ENCODE measurements at regions not wholly inside any gene's neighbourhood (a gene's known extent, or its start where the extent isn't known, plus 50 kb on each side); places are given as distances from the start of the nearest gene placed in this dataset.

DNA sequence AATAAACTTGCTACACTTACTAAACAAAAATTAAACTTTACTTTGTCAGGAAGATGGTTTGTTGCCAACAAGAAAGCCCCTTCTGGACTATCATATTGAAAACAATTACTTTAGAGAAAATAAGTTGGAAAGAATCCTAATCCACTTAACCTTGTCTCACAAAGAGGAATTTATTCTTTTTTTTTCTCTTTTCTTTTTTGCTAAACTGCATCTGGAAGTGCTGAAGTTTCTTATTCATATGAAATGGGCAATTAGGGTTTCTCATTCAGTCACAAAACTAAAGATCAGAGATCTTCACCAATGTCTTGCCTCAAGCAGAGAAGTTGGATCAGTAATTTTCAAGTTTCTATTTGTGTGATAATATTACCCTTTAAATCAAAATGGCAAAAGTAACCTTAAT, 234.9 kb upstream of the AMOT start:
- TF ChIP-seq, protein P1, sequence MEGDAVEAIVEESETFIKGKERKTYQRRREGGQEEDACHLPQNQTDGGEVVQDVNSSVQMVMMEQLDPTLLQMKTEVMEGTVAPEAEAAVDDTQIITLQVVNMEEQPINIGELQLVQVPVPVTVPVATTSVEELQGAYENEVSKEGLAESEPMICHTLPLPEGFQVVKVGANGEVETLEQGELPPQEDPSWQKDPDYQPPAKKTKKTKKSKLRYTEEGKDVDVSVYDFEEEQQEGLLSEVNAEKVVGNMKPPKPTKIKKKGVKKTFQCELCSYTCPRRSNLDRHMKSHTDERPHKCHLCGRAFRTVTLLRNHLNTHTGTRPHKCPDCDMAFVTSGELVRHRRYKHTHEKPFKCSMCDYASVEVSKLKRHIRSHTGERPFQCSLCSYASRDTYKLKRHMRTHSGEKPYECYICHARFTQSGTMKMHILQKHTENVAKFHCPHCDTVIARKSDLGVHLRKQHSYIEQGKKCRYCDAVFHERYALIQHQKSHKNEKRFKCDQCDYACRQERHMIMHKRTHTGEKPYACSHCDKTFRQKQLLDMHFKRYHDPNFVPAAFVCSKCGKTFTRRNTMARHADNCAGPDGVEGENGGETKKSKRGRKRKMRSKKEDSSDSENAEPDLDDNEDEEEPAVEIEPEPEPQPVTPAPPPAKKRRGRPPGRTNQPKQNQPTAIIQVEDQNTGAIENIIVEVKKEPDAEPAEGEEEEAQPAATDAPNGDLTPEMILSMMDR (IDR thresholded peaks at IDR 0.05), result no peak
- TF ChIP-seq POLR2AphosphoS5 (IDR thresholded peaks at IDR 0.05) (no peak), POLR2A (IDR thresholded peaks at IDR 0.05) (no peak)

Measured in prostate gland (tissue), 2 donors.